HG03521 (cell line): ENCODE measurements at regions not wholly inside any gene's neighbourhood (a gene's known extent, or its start where the extent isn't known, plus 50 kb on each side); places are given as distances from the start of the nearest gene placed in this dataset.

Experiments used
- ATAC-seq: cut with Tn5 transposase; IDR thresholded peaks from one replicate; pipeline ENCODE4 v1.9.1; 2021; ENCODE audit warnings: mild to moderate bottlenecking, moderate library complexity; ENCODE audit not compliant: unreplicated experiment

GRCh38 chr20:41889126-41889843 lies 271.1 kb upstream of the CHD6 start:
- no peak for ATAC-seq

GRCh38 chr20:41888434-41888833 lies 270.3 kb upstream of the CHD6 start:
- no peak for ATAC-seq

GRCh38 chr20:41887500-41887899 lies 269.3 kb upstream of the CHD6 start:
- no peak for ATAC-seq

- ATAC-seq: no peak
Measured at GRCh38 chr20:41881466-41882046, 263.4 kb upstream of the CHD6 start.

GRCh38 chr20:41879123-41879522 lies 260.9 kb upstream of the CHD6 start:
- no peak for ATAC-seq

- no peak for ATAC-seq
Measured at GRCh38 chr20:41877911-41878310, 259.7 kb upstream of the CHD6 start.

GRCh38 chr20:41874658-41875057 lies 256.5 kb upstream of the CHD6 start:
- no peak for ATAC-seq

GRCh38 chr20:41872930-41873329 lies 254.8 kb upstream of the CHD6 start:
- no peak for ATAC-seq

GRCh38 chr20:41870869-41871462 lies 252.8 kb upstream of the CHD6 start:
- ATAC-seq: no peak

GRCh38 chr20:41869261-41869660 lies 251.1 kb upstream of the CHD6 start:
- no peak for ATAC-seq

GRCh38 chr20:41865938-41866337 lies 247.8 kb upstream of the CHD6 start:
- ATAC-seq: no peak

- ATAC-seq: no peak
Measured at GRCh38 chr20:41862476-41862875, 244.3 kb upstream of the CHD6 start.

- no peak for ATAC-seq
Measured at GRCh38 chr20:41861772-41862422, 243.7 kb upstream of the CHD6 start.

- ATAC-seq: no peak
Measured at GRCh38 chr20:41854765-41855164, 236.6 kb upstream of the CHD6 start.

GRCh38 chr20:41853806-41854205 lies 235.6 kb upstream of the CHD6 start:
- ATAC-seq: no peak

- ATAC-seq: no peak
Measured at GRCh38 chr20:41848180-41848579, 230.0 kb upstream of the CHD6 start.

- ATAC-seq: no peak
Measured at GRCh38 chr20:41837669-41838224, 219.6 kb upstream of the CHD6 start.

GRCh38 chr20:41833739-41834138 lies 215.6 kb upstream of the CHD6 start:
- no peak for ATAC-seq

- no peak for ATAC-seq
Measured at GRCh38 chr20:41830702-41831101, 212.5 kb upstream of the CHD6 start.

- ATAC-seq: no peak
Measured at GRCh38 chr20:41819436-41819835, 201.3 kb upstream of the CHD6 start.

GRCh38 chr20:41818991-41819390 lies 200.8 kb upstream of the CHD6 start:
- ATAC-seq: no peak

GRCh38 chr20:41818369-41818768 lies 200.2 kb upstream of the CHD6 start:
- no peak for ATAC-seq
